CD14-positive monocyte (primary cell): ENCODE measurements at regions not wholly inside any gene's neighbourhood (a gene's known extent, or its start where the extent isn't known, plus 50 kb on each side); places are given as distances from the start of the nearest gene placed in this dataset.

ENCODE experiments used
- DNase-seq, 3 donors: peaks; one replicate each; pipeline ENCODE4 v3.0.0-alpha.2; 2011 to 2022
- H2AFZ ChIP-seq: 2 replicates; pipeline ENCODE4 v1.6.0; 2012; ENCODE audit warnings: mild to moderate bottlenecking, low read depth, low read length, inconsistent platforms; ENCODE audit not compliant: insufficient read depth, poor library complexity, severe bottlenecking
- H3K27ac ChIP-seq, 2 donors: 1 replicate in 1 of 2; 2 replicates in 1 of 2; pipeline ENCODE4 v1.5.1; 2012 to 2013; ENCODE audit warnings: low read length in 2 of 2, control low read depth in 1 of 2, inconsistent platforms in 1 of 2, low read depth in 1 of 2, mild to moderate bottlenecking in 1 of 2
- H3K27me3 ChIP-seq, 2 donors: one replicate each; pipeline versions ENCODE4 v1.6.0 to v1.6.1; 2011 to 2013; ENCODE audit warnings: low read length in 2 of 2; ENCODE audit not compliant: control insufficient read depth in 2 of 2, insufficient read depth in 2 of 2
- H3K36me3 ChIP-seq, 2 donors: replicated peaks in 1 of 2; 1 replicate in 1 of 2; 2 replicates in 1 of 2; pipeline versions ENCODE4 v1.5.1 to v1.6.1; 2012 to 2013; ENCODE audit warnings: low read length in 2 of 2, control low read depth in 1 of 2, inconsistent platforms in 1 of 2, mild to moderate bottlenecking in 1 of 2; ENCODE audit not compliant: insufficient read depth in 2 of 2, control insufficient read depth in 1 of 2
- H3K4me1 ChIP-seq, 2 donors: 1 replicate in 1 of 2; 2 replicates in 1 of 2; pipeline versions ENCODE4 v1.5.1 to v1.6.1; 2012 to 2013; ENCODE audit warnings: low read length in 2 of 2, control low read depth in 1 of 2, inconsistent platforms in 1 of 2, mild to moderate bottlenecking in 1 of 2, moderate library complexity in 1 of 2; ENCODE audit not compliant: insufficient read depth in 2 of 2, control insufficient read depth in 1 of 2
- H3K4me2 ChIP-seq: replicated peaks from 2 replicates; pipeline ENCODE3; 2012; ENCODE audit warnings: low read length, moderate library complexity, mild to moderate bottlenecking; ENCODE audit not compliant: poor library complexity, severe bottlenecking; ENCODE audit errors: extremely low read depth
- H3K4me3 ChIP-seq, 3 experiments: fragments of 200-600 bp in 1 of 3; sonication (generic) in 1 of 3; replicated peaks in 1 of 3; 1 replicate in 2 of 3; 2 replicates in 1 of 3; pipeline ENCODE4 v1.5.1; 2011 to 2013; ENCODE audit warnings: low read length in 3 of 3, mild to moderate bottlenecking in 3 of 3, control low read depth in 2 of 3, low read depth in 2 of 3, inconsistent platforms in 1 of 3, moderate library complexity in 1 of 3
- H3K79me2 ChIP-seq: 2 replicates; pipeline ENCODE4 v1.6.0; 2012; ENCODE audit warnings: mild to moderate bottlenecking, control low read depth, inconsistent platforms, low read length, moderate library complexity; ENCODE audit not compliant: insufficient read depth
- H3K9ac ChIP-seq: 2 replicates; pipeline ENCODE4 v1.6.0; 2017; ENCODE audit warnings: low read length, mild to moderate bottlenecking; ENCODE audit not compliant: insufficient read depth, poor library complexity, severe bottlenecking
- H3K9me3 ChIP-seq, 2 donors: replicated peaks in 1 of 2; 1 replicate in 1 of 2; 2 replicates in 1 of 2; pipeline versions ENCODE4 v1.5.1 to v1.6.1; 2012 to 2013; ENCODE audit warnings: low read length in 2 of 2, control low read depth in 1 of 2; ENCODE audit not compliant: control insufficient read depth in 1 of 2, insufficient read depth in 1 of 2
- H4K20me1 ChIP-seq: 2 replicates; pipeline ENCODE4 v1.6.0; 2012; ENCODE audit warnings: mild to moderate bottlenecking, low read length, control low read depth, moderate library complexity; ENCODE audit not compliant: insufficient read depth
- H3K27ac Mint-ChIP-seq, 7 donors: one replicate each; pipeline ENCODE4 v1.8.0; 2020; ENCODE audit warnings: mild to moderate bottlenecking in 7 of 7, mixed read lengths in 7 of 7, moderate library complexity in 6 of 7, inconsistent platforms in 2 of 7
- H3K27me3 Mint-ChIP-seq, 3 donors: one replicate each; pipeline ENCODE4 v1.8.0; 2021 to 2022; ENCODE audit warnings: low read depth in 3 of 3, mild to moderate bottlenecking in 3 of 3, mixed read lengths in 3 of 3, moderate library complexity in 3 of 3, inconsistent platforms in 1 of 3
- H3K36me3 Mint-ChIP-seq, 2 donors: one replicate each; pipeline ENCODE4 v1.8.0; 2020; ENCODE audit warnings: mixed read lengths in 2 of 2, inconsistent platforms in 1 of 2, mild to moderate bottlenecking in 1 of 2
- H3K4me1 Mint-ChIP-seq: one replicate; pipeline ENCODE4 v1.8.0; 2020; ENCODE audit warnings: mild to moderate bottlenecking, mixed read lengths
- H3K4me3 Mint-ChIP-seq, 2 donors: one replicate each; pipeline ENCODE4 v1.8.0; 2020; ENCODE audit warnings: mild to moderate bottlenecking in 2 of 2, mixed read lengths in 2 of 2, moderate library complexity in 1 of 2
- H3K9me3 Mint-ChIP-seq, 7 donors: one replicate each; pipeline ENCODE4 v1.8.0; 2020 to 2022; ENCODE audit warnings: mixed read lengths in 7 of 7, mild to moderate bottlenecking in 6 of 7, moderate library complexity in 6 of 7, inconsistent platforms in 2 of 7
- CTCF ChIP-seq: fragments of 200-600 bp; IDR thresholded peaks from one replicate; pipeline ENCODE4 v1.8.0; 2022; ENCODE audit warnings: antibody characterized with exemption, mild to moderate bottlenecking
- WGBS: methylation state at CpG from one replicate; pipeline ENCODE4 v1.1.5; 2013; ENCODE audit warnings: missing lambda C conversion rate; ENCODE audit not compliant: insufficient coverage; 5-methylcytosine and 5-hydroxymethylcytosine counted together
- intact Hi-C, 2 donors: fragments of 100-400 bp; cut with micrococcal nuclease; formaldehyde crosslinking; loops; one replicate each; pipeline versions ENCODE4 v1.15.0 to v1.15.1; 2023

GRCh38 chr13:90032841-90033493 lies 1314.5 kb upstream of the MIR17HG start:
- Histone ChIP-seq H3K36me3 (no peaks in the 10 kb centered on the region), H4K20me1 (no peaks in the 10 kb centered on the region), H3K79me2 (no peaks in the 10 kb centered on the region), H3K27me3 (no peaks in the 10 kb centered on the region), H3K4me3 (no peak overlapping the region), H3K9me3 (peaks cover 13 to 16% of the 10 kb centered on the region in 2 donors), H3K27ac (no peak overlapping the region), H3K9ac (no peak overlapping the region), H2AFZ (no peak overlapping the region), H3K4me1 (no peaks in the 10 kb centered on the region), H3K4me2 (no peak overlapping the region)
- no peak for DNase-seq
- no peak for TF ChIP-seq CTCF
- Mint-ChIP-seq H3K36me3 (no peaks in the 10 kb centered on the region), H3K4me3 (no peak overlapping the region), H3K27me3 (no peaks in the 10 kb centered on the region), H3K4me1 (no peaks in the 10 kb centered on the region), H3K27ac (no peak overlapping the region), H3K9me3 (peaks cover 3 to 12% (median 9%) of the 10 kb centered on the region in 7 donors)
- intact Hi-C loops, result no loop called here
- 88% methylated on average over 9 of the region's 14 CpGs for WGBS

GRCh38 chr13:90039516-90039915 lies 1308.0 kb upstream of the MIR17HG start:
- Mint-ChIP-seq H3K36me3 (no peaks in the 10 kb centered on the region), H3K27ac (no peak overlapping the region)
- no peaks in the 10 kb centered on the region for H3K9me3 ChIP-seq

More at GRCh38 chr13:90039516-90039915, 1308.0 kb upstream of the MIR17HG start:
- Histone ChIP-seq H4K20me1 (no peaks in the 10 kb centered on the region), H3K36me3 (no peaks in the 10 kb centered on the region), H2AFZ (no peak overlapping the region), H3K9ac (no peak overlapping the region), H3K4me2 (no peak overlapping the region), H3K27ac (no peak overlapping the region), H3K4me1 (no peaks in the 10 kb centered on the region), H3K79me2 (no peaks in the 10 kb centered on the region), H3K4me3 (no peak overlapping the region), H3K27me3 (no peaks in the 10 kb centered on the region)
- H3K4me1 Mint-ChIP-seq, result no peaks in the 10 kb centered on the region
- intact Hi-C loops, result no loop called here
- no peaks in the 10 kb centered on the region for H3K27me3 Mint-ChIP-seq
- WGBS, result no CpG with 5 or more reads among the region's 3 CpGs
- H3K4me3 Mint-ChIP-seq, result no peak overlapping the region
- peaks cover 0 to 8% (median 5%) of the 10 kb centered on the region in 7 donors for H3K9me3 Mint-ChIP-seq
- no peak for TF ChIP-seq CTCF
- DNase-seq, result no peak
